Mesendoderm (in vitro differentiated cells): ENCODE measurements at regions not wholly inside any gene's neighbourhood (a gene's known extent, or its start where the extent isn't known, plus 50 kb on each side); places are given as distances from the start of the nearest gene placed in this dataset.

Experiments
- DNase-seq: peaks from one replicate; pipeline ENCODE4 v3.0.0; 2013
- H2AK5ac ChIP-seq: 2 replicates; pipeline ENCODE4 v1.6.1; 2013; ENCODE audit warnings: low read length, inconsistent platforms
- H2BK120ac ChIP-seq: 2 replicates; pipeline ENCODE4 v1.6.1; 2013; ENCODE audit warnings: low read depth, mild to moderate bottlenecking, low read length, moderate library complexity, mixed read lengths
- H2BK15ac ChIP-seq: replicated peaks from 2 replicates; pipeline ENCODE4 v1.6.1; 2013; ENCODE audit warnings: low read depth, mild to moderate bottlenecking, moderate library complexity
- H2BK5ac ChIP-seq: 2 replicates; pipeline ENCODE4 v1.6.1; 2013; ENCODE audit warnings: low read length, inconsistent platforms
- H3K18ac ChIP-seq: 2 replicates; pipeline ENCODE4 v1.6.1; 2013; ENCODE audit warnings: mild to moderate bottlenecking, low read length, mixed read lengths
- H3K23ac ChIP-seq: one replicate; pipeline ENCODE4 v1.6.1; 2013; ENCODE audit warnings: low read length
- H3K27ac ChIP-seq: 2 replicates; pipeline ENCODE4 v1.5.1; 2013; ENCODE audit warnings: low read depth, mild to moderate bottlenecking, inconsistent platforms, low read length, moderate library complexity
- H3K27me3 ChIP-seq: 2 replicates; pipeline ENCODE4 v1.6.1; 2013; ENCODE audit warnings: low read length, control low read depth, mild to moderate bottlenecking, inconsistent platforms; ENCODE audit not compliant: insufficient read depth, poor library complexity
- H3K36me3 ChIP-seq: 2 replicates; pipeline ENCODE4 v1.6.1; 2013; ENCODE audit warnings: low read length, inconsistent platforms; ENCODE audit not compliant: control insufficient read depth, insufficient read depth
- H3K4ac ChIP-seq: one replicate; pipeline ENCODE4 v1.6.1; 2013; ENCODE audit warnings: low read depth, mild to moderate bottlenecking, low read length, moderate library complexity
- H3K4me1 ChIP-seq: 2 replicates; pipeline ENCODE4 v1.6.1; 2013; ENCODE audit warnings: low read depth, low read length, inconsistent platforms; ENCODE audit not compliant: control insufficient read depth
- H3K4me2 ChIP-seq: 2 replicates; pipeline ENCODE4 v1.6.1; 2013; ENCODE audit warnings: low read length
- H3K4me3 ChIP-seq: 2 replicates; pipeline ENCODE4 v1.5.1; 2013; ENCODE audit warnings: mild to moderate bottlenecking, low read length
- H3K56ac ChIP-seq: one replicate; pipeline ENCODE4 v1.6.1; 2013; ENCODE audit warnings: low read length
- H3K79me1 ChIP-seq: 2 replicates; pipeline ENCODE4 v1.6.1; 2013; ENCODE audit warnings: low read length, inconsistent platforms
- H3K79me2 ChIP-seq: 2 replicates; pipeline ENCODE4 v1.6.1; 2013; ENCODE audit warnings: mild to moderate bottlenecking, low read length; ENCODE audit not compliant: control insufficient read depth, insufficient read depth
- H3K9ac ChIP-seq: 2 replicates; pipeline ENCODE4 v1.6.1; 2013; ENCODE audit warnings: low read length, inconsistent platforms
- H4K5ac ChIP-seq: one replicate; pipeline ENCODE4 v1.6.1; 2013; ENCODE audit warnings: low read length
- H4K8ac ChIP-seq: one replicate; pipeline ENCODE4 v1.6.1; 2013; ENCODE audit warnings: low read depth, mild to moderate bottlenecking, control low read depth, low read length, moderate library complexity
- WGBS: extraction: QIAGEN DNeasy Blood & Tissue Kit; methylation state at CpG from one replicate; pipeline ENCODE4 v1.1.7; 2013; ENCODE audit warnings: low lambda C conversion rate, missing lambda C conversion rate; ENCODE audit not compliant: insufficient coverage; ENCODE audit errors: extremely low coverage; 5-methylcytosine and 5-hydroxymethylcytosine counted together

DNA sequence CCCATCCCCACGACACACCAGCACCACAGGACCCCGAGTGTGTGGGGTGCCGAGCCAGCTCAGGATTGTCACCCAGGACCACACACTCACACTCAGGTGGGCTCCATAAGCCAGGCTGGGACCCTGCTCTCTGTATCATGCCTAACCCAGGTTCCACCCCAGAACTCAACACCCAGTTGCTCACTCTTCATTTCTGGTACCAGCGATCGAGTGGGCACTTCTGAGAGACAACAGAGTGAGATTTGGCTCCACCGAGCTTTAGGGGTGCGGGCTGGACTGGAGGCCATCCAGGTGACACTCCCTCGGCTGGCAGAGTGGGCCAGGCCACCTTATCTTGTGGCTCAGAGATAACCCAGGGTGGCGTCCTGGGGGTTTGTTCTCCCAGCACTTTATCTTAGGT is 1323.8 kb downstream of the BRD1 start:
- Histone ChIP-seq H3K36me3 (no peaks in the 10 kb centered on the region), H3K4ac (no peak overlapping the region), H3K18ac (no peak overlapping the region), H2BK5ac (no peak overlapping the region), H3K79me1 (peaks cover 20% of the 10 kb centered on the region), H4K8ac (no peak overlapping the region), H3K27ac (no peak overlapping the region), H3K4me1 (peaks cover 16% of the 10 kb centered on the region), H3K27me3 (no peaks in the 10 kb centered on the region), H3K4me3 (no peak overlapping the region), H2AK5ac (no peak overlapping the region), H3K9ac (no peak overlapping the region), H4K5ac (no peak overlapping the region), H2BK120ac (no peak overlapping the region), H3K4me2 (no peak overlapping the region), H3K56ac (no peak overlapping the region), H3K79me2 (peaks cover 17% of the 10 kb centered on the region), H3K23ac (no peak overlapping the region), H2BK15ac (no peak overlapping the region)
- no CpG with 5 or more reads among the region's 9 CpGs for WGBS
- DNase-seq = no peak

DNA sequence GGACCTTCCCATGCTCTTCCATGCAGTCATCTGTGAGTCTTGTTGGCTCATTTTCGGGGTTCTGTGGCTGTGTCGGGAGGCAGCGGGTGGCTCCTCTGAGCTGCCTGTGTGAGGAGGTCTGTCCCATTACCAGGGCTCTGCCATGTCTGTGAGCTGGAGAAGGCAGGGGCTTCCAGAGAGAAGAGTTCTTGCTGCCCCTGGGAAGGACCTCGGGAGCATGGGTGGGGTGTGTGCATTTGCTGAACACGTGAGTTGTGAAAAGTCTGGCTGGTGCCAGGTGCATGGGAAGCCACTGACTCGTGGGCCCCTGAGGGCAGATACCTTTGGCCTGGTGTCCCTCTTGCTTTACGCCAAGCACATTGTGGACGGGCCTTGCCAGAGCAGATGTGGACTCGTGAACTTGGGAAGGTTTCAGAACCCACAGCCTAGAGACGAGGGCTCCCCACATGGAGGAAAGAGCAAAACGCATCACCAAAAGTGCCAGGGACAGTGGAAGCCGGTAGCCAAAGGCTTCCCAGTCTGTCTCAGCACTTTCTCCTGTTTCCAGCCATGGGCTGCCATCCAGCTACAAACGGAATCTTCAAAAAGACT is 1324.5 kb downstream of the BRD1 start:
- H3K4me1 ChIP-seq = peaks cover 17% of the 10 kb centered on the region
- no peak overlapping the region for H2BK5ac ChIP-seq
- H4K5ac ChIP-seq = no peak overlapping the region
- H3K18ac ChIP-seq = no peak overlapping the region
- H2AK5ac ChIP-seq = peak overlapping the region; percentile 73
- no peak for DNase-seq
- H3K79me1 ChIP-seq = peaks cover 20% of the 10 kb centered on the region
- H3K4ac ChIP-seq = no peak overlapping the region
- no peak overlapping the region for H3K4me2 ChIP-seq
- peak overlapping the region; percentile 42 for H3K56ac ChIP-seq
- no CpG with 5 or more reads among the region's 13 CpGs for WGBS
- H3K27me3 ChIP-seq = no peaks in the 10 kb centered on the region
- H3K9ac ChIP-seq = no peak overlapping the region
- no peak overlapping the region for H3K4me3 ChIP-seq
- H3K36me3 ChIP-seq = no peaks in the 10 kb centered on the region
- H3K79me2 ChIP-seq = peaks cover 17% of the 10 kb centered on the region
- no peak overlapping the region for H4K8ac ChIP-seq
- H3K27ac ChIP-seq = no peak overlapping the region
- H2BK120ac ChIP-seq = no peak overlapping the region
- H2BK15ac ChIP-seq = no peak overlapping the region
- peak overlapping the region; percentile 24 for H3K23ac ChIP-seq

DNA sequence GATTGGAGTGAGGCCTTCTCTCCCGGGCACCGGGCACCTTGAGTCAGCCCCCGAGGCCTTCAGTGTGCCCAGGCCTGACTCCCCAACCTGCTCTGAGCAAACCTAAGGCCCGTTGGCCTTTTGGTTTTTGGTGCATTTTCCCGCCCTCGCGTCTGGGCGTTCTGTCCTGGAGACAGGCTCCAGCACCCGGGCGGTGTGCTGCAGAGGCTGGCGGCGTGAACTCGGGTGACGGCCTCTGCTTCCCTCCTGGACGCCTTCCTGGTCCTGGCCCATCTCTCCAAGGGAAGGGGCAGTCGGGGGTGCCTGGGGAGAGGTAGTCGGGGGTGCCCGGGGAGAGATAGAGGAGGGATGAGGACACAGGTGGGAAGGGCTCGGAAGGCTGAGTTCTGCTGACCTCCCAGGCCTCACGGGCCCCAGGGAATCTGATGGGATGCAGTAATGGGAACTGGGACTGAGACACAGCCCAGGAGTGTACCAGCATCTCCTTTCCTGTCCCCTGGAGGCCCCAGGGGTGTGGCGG is 1326.4 kb downstream of the BRD1 start:
- Histone ChIP-seq H3K4ac (no peak overlapping the region), H2BK5ac (peak overlapping the region; percentile 55), H3K23ac (peak overlapping the region; percentile 24), H3K79me1 (peaks cover 20% of the 10 kb centered on the region), H3K79me2 (peaks cover 17% of the 10 kb centered on the region), H3K4me2 (no peak overlapping the region), H3K4me1 (peaks cover 17% of the 10 kb centered on the region), H3K27ac (no peak overlapping the region), H3K56ac (peak overlapping the region; percentile 67), H2AK5ac (peak overlapping the region; percentile 65), H3K36me3 (no peaks in the 10 kb centered on the region), H3K9ac (no peak overlapping the region), H3K4me3 (no peak overlapping the region), H3K18ac (no peak overlapping the region), H4K8ac (no peak overlapping the region), H4K5ac (no peak overlapping the region), H2BK120ac (no peak overlapping the region), H2BK15ac (no peak overlapping the region), H3K27me3 (no peaks in the 10 kb centered on the region)
- WGBS = no CpG with 5 or more reads among the region's 21 CpGs
- no peak for DNase-seq

DNA sequence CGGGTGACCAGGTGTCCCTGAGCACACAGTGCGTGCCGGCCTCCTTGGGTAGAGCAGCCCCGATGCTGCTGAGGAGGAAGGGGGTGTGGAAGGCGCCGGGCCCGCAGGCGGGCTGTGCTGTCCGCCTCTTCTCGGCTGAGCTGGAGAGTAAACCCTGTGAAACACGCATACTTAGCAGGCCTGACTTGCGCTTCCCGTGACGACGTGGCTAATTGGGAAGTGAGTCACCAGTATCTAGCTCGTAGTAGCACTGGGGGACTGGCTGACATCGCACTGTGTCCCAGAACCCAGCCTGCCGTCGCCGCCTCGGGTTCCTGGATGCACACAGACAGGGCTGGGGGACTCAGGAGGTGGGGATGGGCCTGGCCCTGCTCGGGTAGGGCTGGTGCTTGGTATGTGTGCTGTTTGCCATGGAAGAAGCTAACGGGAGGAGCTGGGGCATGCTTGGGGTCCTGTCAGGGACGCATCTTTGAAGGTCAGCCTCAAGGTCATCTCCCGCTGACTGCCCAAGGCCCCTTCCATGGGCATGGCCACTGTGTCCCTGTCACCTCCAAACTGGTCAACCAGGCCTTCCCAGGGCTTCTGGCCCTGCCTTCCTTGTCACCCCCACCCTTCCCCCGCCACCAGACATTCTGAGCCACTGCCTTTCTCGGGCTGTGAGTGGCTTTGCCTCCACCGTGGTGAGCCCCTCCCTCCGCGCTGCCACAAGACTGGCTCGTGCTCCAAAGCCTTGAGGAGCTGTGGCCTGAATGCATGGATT is 1327.0 kb downstream of the BRD1 start:
- H3K4me2 ChIP-seq = no peak overlapping the region
- H4K5ac ChIP-seq = no peak overlapping the region
- peaks cover 17% of the 10 kb centered on the region for H3K79me2 ChIP-seq
- no peak overlapping the region for H2BK120ac ChIP-seq
- H2BK15ac ChIP-seq = no peak overlapping the region
- H3K4ac ChIP-seq = no peak overlapping the region
- no peak overlapping the region for H2AK5ac ChIP-seq
- peaks cover 20% of the 10 kb centered on the region for H3K79me1 ChIP-seq
- peaks cover 17% of the 10 kb centered on the region for H3K4me1 ChIP-seq
- H3K27ac ChIP-seq = no peak overlapping the region
- H2BK5ac ChIP-seq = peak overlapping the region; percentile 6
- no peaks in the 10 kb centered on the region for H3K36me3 ChIP-seq
- no peaks in the 10 kb centered on the region for H3K27me3 ChIP-seq
- H3K56ac ChIP-seq = peak overlapping the region; percentile 63
- no peak overlapping the region for H3K18ac ChIP-seq
- no CpG with 5 or more reads among the region's 31 CpGs for WGBS
- no peak overlapping the region for H3K4me3 ChIP-seq
- no peak overlapping the region for H3K9ac ChIP-seq
- H3K23ac ChIP-seq = no peak overlapping the region
- H4K8ac ChIP-seq = no peak overlapping the region
- peak; percentile 89 for DNase-seq

DNA sequence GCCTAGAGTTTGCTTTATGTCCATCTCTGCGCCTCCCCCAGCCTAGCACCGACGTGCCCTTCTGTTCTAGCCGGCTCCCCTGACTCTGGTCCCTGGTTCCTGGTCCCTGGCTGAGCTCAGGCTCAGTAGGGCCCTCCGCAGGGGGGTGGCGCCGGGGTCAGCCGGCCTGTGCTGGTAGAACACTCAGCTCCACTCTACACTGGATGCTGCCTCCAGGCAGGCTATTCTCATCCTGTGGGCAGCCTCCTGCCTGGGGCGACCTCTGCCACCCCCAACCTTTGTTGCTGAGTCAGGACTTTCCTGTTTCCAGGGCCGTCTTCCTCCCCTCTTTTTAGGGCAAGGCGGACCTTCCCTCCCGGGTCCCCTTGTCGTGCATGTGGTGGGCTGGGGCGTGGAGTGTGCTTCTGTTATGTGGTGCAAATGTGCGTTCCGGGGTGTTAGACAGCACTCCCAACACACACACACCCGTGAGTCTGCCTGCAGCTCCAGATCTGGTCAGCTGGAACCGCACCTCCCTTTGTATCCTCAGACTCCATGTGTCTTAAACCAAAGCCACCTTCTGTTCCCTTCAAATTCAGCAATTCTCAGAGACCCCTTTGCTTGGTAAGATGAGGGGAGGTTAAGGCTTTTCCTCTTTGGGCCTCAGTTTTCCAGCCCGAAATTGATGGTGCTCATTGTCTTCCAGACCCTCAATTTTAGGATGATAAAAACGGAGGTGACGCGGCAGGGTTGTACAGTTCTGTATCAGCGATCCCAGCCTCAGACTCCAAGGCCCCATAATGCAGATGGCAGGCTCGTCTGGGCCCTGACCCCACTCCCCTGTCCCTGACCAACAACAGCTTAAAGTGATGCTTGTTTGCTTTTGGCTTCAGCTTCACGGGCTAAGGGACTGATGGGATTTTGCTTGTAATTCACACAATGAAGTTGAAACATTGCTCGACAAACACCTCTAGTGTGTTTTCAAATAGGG is 1327.9 kb downstream of the BRD1 start:
- Histone ChIP-seq H3K18ac (peak overlapping the region; percentile 15), H3K4me3 (no peak overlapping the region), H4K5ac (no peak overlapping the region), H2BK120ac (no peak overlapping the region), H4K8ac (no peak overlapping the region), H2BK5ac (no peak overlapping the region), H3K9ac (no peak overlapping the region), H3K4me1 (peaks cover 17% of the 10 kb centered on the region), H3K27ac (no peak overlapping the region), H3K4ac (no peak overlapping the region), H3K23ac (no peak overlapping the region), H2AK5ac (no peak overlapping the region), H3K36me3 (no peaks in the 10 kb centered on the region), H2BK15ac (no peak overlapping the region), H3K56ac (peak overlapping the region; percentile 54), H3K4me2 (no peak overlapping the region), H3K27me3 (no peaks in the 10 kb centered on the region), H3K79me2 (peaks cover 16% of the 10 kb centered on the region), H3K79me1 (peaks cover 20% of the 10 kb centered on the region)
- no peak for DNase-seq
- WGBS = no CpG with 5 or more reads among the region's 26 CpGs
